ENCODE measurements at regions not wholly inside any gene's neighbourhood (a gene's known extent, or its start where the extent isn't known, plus 50 kb on each side); places are given as distances from the start of the nearest gene placed in this dataset.

DNA sequence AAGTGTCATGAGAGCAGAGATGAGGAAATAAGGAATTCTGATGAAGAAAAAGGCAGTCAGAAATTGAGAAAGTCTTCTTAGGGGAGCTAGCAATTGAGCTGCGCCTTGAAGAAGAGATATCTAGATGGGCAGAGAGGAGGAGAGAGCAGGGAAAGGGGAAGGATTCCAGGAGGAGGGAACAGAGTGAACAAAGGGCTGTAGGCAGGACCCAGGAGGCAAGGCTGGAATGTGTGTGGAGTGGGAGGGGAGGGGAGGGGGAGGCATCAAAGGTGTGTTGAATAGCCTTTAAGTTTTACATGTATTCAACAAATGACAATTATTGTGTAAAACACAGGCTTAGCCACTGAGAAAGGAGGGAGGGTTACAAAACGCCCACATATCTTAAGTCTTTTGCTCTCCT is 164.5 kb downstream of the TDRD15 start:
- no peak for FAIRE-seq

DNA sequence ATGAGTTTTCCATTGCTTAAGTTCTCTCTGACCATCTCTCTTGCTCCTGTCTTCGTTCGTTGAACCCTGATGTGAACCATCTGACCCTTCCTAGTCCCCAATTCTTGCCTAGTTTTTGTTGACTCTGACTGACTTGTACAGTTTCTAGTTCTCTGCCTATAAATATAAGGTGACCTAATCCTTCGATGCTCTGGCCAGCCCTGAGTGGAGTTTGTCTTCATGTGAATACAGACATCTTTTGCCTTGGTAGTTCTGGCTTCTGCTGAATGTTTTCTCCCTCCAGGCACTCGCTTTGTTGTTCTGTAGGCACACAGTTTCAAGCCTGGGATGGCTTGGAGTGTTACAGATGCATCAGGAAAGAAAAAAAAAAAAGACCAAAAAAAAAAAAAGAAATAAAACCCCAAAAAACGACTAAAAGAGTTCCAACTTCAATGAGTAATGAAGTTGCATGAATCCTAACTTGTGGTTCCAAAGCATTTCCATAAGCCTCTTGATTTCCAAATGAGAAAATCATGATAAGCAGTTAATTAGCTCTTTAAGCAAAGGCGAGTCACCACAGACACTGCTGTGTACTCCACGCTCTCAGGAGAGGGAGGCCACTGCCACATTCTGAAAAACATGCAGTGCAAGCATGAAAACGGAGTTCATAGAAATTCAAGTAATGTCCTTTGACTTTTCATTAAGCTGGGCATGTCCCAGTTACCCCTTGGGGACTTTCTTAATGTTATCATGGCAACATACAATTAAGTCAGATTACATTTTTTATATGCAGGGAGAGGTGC is 165.2 kb downstream of the TDRD15 start:
- no peak for FAIRE-seq

DNA sequence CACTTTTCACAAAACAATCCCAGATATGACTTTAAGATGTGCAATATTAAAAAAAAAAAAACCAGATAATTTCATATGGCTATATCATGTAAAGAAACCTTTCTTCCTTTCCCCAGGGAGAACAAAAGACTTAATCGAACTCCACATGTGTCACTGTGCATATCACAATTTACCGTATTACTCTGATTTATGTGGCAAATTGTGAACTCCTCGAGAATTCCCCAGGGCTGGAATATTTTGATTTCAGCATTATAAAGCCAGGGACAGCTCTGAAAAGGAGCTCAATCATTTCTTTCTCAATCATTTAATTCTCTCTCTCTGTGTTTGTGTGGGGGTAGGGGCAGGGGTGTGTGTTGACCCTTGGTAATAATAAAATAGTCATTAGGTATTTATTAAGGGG is 165.8 kb downstream of the TDRD15 start:
- no peak for FAIRE-seq

DNA sequence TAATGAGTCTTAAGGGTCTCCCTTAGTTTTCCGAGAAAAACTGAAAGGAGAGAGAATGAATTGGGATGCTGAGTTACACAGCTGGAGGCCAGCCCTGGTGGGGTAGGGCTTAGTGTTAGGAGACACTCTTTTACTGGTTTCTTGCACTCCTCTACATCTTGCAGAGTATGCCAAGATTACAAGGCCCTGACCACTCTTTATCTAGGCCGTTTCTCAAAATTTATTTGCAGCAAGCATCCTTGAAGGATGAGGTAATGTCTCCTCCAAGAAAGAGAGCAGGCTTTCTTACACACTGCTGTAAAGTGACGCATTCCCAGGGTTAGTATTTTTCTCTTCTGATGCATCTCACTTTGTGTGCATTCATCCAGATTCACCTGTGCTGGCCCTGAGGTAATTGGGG is 166.2 kb downstream of the TDRD15 start:
- FAIRE-seq = no peak

DNA sequence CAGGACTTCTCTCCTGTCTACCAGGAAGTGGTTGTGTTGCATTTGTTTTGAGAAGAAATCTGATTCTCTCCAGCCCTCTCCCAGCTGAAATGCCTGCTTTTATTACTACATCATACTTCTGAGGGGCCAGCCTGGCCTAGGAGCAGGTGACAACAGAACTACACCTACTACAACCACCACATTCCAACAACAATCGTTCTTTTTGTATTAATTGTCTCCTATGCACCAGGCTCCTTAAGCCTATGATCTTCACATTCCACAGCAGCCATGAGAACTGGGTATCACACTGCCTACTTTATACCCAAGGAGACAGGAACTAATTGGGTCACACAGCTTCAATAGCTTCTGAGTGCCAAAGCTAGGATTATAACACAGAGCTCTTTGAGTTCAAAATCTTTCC is 167.7 kb downstream of the TDRD15 start:
- FAIRE-seq = no peak

DNA sequence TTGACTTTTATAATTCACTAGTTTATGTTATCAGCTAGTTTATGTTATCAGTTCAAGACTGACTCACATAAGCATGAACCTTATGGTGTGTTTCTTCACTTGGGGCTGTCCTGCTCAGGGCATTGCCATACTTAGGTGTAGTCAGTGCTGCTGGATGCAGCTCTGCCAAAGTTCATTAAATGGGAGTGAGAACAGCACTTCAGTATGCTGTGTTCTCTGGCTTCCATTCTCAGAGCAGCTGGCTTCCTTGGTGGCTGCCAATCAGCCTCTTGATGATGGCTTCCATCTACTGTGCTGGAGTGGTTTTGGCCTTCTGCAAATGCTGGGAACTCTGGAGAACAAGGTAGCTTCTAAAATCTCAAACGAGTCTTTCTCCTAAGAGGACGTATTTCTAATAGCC is 170.7 kb downstream of the TDRD15 start:
- FAIRE-seq = no peak

DNA sequence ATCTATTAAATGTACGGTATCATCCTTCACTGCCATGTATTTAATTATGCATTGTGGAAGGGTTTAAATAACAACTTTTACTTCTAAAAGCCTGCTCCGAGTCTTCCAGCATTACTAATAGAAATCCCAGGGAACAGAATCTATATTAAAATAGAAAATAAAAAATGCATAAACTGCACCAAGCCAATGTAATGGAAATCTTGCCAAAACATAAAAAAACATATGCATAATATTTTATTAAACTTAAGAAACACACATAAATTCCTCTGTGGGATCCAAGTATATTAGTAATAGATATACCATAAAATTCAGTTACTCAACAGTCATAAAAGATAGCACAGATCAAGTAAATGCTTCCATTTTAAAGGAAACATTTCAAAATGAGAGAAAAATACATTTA is 175.6 kb downstream of the TDRD15 start:
- FAIRE-seq = no peak

DNA sequence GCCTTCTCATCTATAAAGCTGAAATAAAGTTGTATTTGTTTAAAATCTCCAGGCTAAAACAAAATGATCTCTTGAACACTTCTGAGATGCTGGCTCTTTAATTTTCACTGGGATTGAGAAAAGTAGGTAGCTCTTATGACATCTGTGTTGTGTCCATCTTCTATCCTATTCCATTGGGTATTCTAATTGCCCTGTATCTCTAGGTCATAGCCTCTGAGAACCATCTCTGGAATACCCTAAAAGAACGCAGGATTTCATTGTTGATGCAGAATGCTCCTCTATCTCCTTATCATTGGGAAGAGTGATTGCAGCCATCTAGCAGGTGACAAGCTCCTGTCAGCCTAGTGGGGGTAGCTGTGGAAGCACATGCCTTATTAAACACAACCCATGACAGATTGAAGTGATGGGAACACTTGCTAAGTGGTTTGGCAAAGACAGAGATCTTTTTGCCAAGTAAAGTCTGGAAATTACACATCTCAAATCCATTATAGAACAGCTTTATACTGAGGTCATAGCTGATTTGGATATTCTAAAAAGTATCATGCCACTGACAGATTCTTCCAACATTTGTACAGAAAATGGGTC is 178.2 kb downstream of the TDRD15 start:
- FAIRE-seq = no peak

DNA sequence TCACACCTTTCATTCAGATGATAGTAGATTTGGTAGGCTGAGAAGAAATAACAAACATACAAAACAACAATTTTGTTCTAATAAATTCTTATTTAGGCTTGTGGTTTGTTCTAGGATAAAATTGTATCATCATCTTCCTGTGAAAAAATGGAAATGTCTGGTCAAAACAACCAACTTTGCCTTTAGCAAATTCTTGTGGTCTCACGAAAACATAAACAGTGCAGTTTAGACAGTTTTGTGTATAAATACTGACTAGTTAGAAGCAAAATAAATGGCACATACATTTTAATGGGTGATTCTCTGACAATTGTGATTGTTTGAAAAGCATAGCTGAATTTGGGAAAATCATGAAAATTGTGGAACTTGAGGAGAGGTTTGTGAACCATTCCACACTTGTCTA is 180.1 kb downstream of the TDRD15 start:
- no peak for FAIRE-seq

DNA sequence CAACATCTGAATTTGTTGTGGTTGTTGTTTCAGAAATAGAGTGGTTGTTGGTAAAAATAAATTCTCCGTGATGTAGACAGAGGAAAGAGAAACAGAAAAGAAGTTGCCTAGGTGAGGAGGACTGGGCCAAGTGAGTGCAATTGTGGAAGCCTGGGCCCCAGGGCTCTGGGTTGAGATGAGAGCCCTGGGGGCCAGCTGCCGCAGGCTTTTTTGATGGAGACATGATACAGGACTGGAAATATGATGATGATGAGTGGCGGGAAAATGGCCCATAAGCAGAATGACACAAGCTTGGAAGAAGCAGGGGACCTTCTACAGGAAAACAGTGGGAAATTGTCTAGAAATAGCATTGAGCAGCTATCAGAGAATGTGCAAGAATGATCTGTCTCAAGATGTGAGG is 181.8 kb downstream of the TDRD15 start:
- FAIRE-seq = no peak

DNA sequence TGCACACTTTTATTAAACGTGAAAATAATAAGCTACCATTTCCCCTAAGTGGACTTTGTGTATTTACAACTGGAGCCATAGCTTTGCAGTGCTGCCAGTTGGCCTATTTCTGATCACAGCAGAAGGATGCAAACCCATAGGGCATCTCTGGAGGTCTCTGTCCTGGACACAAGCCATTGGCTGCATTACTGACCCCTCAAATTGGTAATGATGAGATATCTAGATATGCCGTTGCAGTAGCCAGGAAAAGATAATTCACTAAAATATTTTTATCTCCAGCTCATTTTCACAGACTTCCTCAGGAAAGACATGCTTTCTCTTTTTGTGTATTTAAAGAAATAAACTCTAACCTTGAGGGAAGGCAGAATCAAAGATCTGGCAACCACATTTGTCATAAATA is 182.5 kb downstream of the TDRD15 start:
- no peak for FAIRE-seq

DNA sequence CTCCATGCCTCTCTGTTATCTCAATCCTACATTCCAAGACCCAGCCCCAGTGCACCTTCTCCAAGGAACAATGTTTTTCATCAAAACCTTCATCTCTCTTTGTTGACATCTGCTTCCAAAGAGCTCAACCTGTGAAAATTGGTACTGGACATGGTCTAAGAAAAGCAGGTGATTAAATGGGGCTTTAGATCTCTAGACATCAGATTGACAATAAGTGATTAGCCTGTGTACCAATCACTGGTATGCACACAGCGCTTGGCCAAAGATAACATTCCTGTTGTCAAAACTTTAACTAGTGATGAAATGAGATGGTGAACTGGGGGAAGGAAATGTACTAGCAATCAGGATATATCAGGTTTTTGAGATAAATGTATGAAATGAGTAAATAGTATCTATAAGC is 183.3 kb downstream of the TDRD15 start:
- no peak for FAIRE-seq

DNA sequence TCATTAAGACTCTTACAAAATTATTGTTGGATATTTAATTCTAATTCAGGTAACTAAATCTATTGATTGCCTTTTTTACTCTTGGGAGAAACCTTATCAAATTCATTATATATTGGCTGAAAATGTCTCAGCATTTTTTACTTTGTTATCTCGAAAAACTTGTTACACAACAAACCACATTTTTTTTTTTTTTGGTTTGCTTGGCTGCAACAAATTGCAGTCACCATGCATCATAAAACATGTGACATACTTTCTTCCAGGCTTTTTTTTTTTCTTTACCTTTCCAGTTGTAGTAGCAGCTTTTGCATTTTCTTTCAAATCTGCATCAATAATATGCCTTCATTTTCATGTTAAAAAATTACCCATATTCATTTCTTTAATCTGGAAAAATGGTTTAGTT is 186.7 kb downstream of the TDRD15 start:
- FAIRE-seq = peak; percentile 74

DNA sequence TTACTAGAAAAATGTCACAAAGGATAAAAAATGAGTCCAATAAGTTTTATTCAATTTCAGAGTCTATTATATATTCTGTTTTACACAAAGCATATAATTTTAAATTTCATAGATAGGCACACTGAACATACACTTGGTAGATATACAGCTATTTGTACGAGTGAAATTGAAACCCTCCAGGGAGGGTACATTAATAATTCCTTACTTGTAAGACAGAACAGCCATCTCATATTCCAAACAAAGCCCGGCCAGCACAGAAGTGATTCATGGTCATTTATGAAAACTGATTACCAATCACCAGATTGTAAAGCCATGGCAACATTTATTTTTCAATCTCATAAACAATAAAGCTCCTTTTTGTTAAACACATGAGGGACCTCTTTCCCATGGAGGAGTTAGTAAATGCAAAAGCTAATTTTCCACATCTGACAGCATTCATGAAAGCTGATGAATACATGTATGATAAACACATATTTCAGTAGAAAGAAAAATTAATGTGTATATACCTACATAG is 190.6 kb downstream of the TDRD15 start:
- no peak for FAIRE-seq

DNA sequence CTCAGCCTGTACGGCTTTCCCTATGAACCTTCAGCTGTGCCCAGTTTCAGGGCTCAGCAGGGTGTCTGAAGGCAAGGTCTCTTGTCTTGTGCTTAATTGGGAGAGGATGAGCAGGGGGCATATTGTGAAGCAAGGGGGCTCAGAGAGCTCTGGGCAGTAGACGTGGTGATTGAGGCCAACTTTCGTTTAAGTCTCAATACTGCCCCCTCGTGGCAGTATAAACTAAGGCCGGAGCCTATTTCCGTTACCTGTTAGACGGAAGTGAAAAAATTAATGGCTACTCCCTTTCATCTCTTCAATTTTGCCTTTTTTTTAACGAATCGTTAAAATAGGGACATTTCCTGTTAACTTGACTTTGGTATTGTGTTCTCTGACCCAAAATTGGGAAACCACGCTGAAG is 193.4 kb downstream of the TDRD15 start:
- no peak for FAIRE-seq

DNA sequence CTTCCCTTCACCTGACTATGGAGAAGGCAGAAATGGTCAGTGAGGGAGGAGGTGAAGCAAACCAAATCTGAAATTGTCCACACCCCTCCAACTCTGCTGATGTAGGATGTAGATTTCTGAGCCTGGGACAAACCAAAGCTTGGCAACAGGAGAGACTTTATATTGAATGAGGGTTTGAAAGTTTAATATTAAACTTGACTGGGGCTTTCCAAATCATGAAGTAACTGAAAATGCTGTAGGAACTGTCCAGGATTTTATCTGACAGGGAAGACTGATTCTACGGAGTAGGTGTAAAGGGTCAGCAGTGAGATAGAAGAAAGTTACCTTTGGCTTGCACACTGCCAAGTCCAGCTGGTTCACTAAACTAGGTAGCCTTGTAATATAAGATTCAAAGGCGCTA is 194.5 kb downstream of the TDRD15 start:
- FAIRE-seq = no peak

DNA sequence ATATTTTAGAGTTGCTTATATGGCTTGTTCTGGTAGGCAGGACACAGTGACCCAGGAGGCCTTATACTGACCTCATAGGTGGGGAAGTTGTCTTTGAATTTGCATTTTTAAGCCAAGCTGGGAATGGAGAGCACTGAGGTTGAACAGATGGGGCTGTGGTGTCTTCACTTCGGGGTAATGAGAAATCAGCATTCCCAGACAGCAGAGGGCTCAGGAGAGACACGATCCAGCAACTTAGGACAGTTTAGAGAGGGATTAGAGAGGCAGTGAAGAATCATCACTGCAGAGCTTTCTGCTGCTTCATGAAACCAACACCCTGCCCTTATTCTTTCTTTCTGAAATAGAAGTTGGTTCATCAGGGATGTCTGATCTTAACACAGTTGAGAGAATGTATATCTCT is 202.4 kb downstream of the TDRD15 start:
- no peak for FAIRE-seq

DNA sequence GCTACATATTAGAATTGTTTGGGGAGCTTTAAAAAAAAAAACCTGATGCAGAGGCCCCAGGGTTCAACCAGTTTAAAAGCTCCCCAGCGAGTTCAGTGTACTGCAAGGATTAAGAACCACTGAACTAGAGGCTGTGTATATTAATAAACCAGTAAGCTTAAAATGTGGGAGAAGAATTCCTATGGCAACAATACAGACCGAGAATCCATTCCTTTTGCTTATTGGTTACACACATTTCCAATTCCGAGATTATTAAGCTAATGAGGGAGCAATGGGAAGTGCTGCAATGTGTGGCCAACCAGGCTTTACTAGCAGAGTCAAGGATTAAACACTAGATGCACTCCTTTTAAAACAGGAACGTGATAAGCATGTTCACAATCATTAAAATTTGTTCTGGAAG is 204.4 kb downstream of the TDRD15 start:
- FAIRE-seq = no peak

DNA sequence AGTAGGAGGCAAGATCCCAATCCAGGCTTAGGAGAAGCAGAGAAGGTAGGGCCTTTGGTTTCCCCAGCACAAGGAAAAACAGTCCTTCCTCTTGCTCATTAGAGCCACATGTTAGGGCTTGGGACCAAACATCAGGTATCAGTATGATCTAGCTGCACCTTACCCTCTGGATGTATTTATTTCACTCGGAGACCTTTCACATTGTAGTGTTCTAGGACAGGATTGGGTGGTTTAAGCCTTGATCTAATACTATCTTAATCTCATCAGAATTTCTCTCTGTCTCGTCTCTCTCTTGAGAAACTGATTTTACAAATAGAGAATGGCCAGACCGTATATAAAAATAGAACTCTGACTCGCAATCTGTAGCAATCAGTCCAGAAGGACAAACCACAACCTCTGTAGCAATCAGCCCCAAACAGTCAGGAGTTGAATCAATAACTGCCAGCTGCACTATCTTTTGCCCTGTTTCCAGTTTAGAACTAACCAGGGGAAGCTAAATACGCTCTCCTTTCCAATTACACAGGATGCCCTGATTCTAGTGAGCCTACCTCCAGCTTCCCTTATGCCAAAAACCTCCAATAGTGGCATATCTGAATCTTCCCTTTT is 207.1 kb downstream of the TDRD15 start:
- FAIRE-seq = no peak

DNA sequence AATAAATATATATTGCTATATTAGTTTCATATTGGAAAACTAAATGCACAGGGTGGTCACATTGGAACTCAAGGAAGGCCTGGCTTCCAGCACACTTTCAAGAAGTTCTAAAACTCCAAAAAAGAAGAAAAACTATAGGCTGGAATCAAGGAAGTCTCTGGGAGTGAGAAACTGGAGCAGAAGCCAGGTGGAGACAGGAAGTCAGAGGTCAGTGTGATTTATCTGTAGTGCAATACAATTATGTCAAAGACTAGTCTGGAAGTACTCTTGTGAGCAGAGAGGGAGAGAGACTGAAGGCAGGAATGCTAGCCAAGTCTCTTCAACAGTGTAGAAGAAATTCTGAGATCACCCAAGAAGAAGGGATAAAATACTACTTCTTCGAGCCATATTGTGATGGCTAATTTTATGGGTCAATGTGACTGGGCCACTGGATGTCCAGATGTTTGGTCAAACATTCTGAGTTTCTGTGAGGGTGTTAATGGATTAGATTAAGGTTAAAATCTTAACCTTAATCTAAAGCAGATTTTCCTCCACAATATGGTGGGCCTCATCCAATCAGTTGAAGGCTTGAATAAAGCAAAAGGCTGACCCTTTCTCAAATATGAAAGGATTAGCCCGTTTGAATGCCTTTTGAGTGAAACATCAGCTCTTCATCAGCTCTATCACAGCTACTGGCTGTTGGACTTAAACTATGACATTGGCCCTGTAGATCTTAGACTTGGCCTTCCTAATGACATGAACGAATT is 208.0 kb downstream of the TDRD15 start:
- FAIRE-seq = no peak

DNA sequence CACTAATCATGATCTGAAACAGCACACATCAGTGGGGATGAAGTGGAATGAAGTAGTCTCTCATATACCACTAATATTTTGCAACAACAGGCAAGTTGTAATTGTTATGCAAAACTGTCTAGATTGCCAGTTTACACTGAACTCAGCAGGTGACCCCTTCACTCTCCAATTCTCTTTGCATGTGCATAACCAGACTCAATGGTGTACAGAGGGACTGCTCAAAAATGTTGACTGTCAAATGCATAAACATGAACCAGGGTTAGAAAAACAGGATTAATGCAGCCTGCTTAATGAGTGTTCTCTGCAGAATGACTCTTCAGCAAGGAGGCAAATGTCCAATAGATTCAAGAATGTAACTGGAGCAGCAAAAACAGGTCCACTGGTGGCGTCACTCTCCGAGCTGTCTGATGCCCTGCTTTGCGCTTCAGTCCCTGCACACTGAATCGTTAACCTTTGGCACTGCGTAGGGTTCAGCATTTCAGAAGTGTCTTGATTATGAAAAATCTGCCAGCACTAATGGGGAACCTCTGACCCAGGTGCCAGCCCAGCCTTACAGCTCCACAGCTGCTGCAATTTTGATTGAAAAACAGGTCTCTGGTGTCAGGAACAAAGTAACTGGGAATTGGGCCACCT is 209.3 kb downstream of the TDRD15 start:
- FAIRE-seq = no peak

DNA sequence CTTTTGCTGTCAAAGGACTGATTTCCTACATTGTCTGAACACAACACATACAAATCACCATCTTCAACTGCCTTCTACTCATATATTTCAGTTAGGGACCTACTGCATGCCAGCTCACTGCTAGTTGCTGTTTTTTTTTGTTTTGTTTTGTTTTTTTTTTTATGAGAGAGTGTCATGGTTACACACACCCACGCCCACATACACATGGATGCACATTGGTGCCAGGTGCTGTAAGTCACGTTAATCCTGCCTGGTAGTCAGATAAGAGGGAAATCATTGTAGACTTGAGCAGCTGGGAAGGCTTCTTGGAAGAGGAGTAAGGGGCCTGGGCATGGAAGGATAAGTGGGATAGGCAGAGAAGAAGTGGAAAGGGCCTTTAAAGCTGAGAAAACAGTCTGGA is 209.9 kb downstream of the TDRD15 start:
- FAIRE-seq = no peak

DNA sequence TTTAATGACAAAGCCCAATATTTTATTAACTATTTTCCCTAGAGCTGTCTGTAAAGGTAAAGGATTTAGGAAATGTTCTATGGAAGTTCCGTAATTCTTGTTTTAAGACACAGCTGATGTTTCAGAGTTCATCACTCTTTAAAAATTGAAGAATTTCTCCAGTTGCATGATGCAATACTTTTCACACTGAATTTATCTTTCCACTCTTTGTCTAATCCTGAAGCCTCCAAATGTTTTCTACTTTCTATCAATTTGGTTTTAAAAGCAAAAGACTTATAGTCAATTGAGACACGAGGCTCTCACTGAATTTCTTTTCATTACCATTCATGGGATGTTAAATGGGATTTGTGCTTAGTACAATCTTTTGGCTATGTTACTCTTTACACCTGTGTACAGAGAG is 223.2 kb downstream of the TDRD15 start:
- FAIRE-seq = no peak

Measured in A204.1 (cell line).